Fibroblast of skin of abdomen (primary cell): ENCODE measurements at regions not wholly inside any gene's neighbourhood (a gene's known extent, or its start where the extent isn't known, plus 50 kb on each side); places are given as distances from the start of the nearest gene placed in this dataset.
"Not testable (repeated sequence)": the region's sequence is repeated elsewhere in the genome, so short reads cannot be mapped to it uniquely, and the experiment has no call there.

Experiments used
- DNase-seq: peaks from one replicate; pipeline ENCODE4 v3.0.0-alpha.2; 2013

DNA sequence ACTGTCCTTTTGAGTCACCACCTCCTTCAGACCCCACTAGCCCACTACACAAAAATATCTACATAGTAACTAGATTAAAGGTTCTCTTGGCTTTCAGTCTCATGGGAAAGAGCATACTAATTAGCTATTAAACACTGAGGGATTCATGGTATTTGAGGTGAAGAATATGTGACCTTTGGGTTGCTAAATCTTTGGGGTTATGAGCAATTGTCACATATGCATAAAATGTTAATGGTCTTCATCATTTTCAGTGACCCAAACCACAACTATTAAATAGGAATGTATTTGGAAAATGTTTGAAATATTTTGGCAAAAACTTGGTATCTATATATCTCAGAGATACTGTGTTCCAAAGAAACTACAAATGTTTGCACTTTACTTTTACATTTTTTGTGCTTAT, 365.1 kb downstream of the MAGEB5 start:
- peak; percentile 75 for DNase-seq

DNA sequence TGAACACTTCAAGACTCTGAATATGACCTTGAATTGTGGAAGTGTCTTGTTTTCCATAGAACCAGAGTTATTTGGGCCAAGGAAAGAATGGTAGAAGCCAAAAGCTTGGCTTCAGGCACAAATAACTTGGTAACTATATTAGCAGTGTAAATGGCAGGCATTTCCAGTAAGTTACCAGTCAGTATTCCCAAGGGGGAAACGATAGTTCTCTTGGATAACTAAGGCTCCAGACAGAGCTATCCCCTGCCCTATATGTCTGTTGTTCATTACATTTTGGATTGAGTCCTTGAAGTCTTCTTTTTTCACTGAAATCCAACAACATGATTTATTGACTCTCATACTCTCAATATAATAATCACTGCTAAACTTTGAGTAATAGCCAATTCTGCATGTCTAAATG, 364.1 kb downstream of the MAGEB5 start:
- DNase-seq: peak; percentile 47

DNA sequence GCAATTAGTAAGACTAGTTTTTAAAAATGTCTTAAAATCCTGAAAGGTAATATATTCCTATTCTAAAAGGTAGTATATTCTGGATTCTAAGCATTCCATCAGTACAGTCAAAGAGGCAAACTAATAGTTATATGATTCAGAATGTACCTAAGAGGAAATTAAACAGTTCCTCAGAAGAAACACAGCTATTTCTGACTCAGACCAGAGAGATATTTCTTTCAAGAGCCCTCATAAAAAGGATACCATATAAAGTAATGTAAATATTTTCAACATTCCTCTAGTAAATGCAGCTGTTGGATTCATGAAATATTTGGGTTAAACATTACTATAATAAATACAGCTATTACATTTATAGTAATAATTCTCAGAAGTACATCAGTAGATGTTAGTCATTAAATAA, 358.3 kb downstream of the MAGEB5 start:
- DNase-seq: peak; percentile 51

DNA sequence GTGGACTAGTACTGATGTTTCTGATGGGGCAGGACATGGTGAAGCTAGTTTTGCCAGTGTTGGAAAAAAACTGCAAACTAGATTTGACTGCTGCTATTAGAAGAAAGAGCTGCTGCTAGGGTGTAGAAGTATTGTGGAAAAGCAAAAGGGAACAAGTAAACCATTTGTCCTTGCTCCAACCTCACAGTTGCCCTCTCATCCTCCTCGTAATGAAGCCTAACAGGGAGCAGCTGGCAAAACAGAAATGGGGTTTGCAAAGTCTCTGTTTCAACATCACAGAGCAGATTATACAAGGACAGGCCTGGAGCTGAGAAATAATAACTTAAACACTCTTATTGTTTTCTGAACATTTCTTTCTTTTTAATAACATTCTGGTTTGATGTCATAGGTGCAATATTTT, 346.2 kb downstream of the MAGEB5 start:
- DNase-seq: no peak

DNA sequence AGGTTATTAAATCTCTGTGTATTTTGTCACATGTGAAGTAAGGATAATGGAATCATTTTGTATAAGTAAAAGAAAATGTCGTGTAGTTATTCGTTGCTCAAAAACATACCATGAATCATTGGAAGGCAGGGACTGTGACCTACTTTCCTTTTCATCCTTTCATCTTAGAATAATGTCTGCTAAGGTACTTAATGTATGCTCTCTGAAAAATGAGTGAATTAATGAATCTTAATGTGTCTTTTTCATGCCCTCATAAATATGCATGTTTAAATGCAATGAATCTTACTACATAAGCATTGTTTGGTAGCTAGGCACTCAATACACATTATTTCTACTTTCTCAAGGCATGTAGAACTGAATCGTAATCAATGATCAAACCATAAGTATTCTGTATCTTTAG, 343.9 kb downstream of the MAGEB5 start:
- DNase-seq: no peak

DNA sequence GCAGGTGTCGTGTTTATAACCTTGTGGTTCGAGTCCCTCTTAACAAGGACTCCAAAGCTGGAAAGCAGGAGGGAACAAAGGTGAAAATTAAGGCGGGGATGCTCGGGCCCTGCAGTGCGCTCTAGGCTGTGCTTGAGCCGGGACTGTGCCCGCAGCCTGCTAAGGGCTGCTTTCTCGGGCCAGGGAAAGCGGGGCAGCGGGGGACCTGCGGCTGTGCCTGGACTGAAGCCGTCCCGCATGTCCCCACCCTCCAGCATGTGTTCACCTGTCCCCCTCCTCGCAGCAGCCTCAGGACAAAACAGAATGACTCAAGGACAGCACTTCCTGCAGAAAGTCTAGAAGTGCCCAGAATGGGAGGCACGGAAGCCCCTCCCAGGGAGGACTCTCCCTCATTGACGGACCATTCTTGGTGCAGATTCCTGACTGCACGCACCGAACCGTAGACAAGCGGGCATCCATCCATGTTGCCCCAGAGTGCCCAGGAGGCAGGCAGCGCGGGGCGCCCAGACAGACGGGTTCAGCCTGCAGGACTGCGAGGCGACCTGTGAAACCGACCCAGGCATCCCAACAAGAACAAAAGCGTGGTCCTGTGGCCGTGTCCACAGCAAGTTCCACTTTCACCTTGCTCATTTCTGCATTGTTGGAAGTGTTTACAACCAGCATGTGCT, 342.9 kb downstream of the MAGEB5 start:
- no peak for DNase-seq

DNA sequence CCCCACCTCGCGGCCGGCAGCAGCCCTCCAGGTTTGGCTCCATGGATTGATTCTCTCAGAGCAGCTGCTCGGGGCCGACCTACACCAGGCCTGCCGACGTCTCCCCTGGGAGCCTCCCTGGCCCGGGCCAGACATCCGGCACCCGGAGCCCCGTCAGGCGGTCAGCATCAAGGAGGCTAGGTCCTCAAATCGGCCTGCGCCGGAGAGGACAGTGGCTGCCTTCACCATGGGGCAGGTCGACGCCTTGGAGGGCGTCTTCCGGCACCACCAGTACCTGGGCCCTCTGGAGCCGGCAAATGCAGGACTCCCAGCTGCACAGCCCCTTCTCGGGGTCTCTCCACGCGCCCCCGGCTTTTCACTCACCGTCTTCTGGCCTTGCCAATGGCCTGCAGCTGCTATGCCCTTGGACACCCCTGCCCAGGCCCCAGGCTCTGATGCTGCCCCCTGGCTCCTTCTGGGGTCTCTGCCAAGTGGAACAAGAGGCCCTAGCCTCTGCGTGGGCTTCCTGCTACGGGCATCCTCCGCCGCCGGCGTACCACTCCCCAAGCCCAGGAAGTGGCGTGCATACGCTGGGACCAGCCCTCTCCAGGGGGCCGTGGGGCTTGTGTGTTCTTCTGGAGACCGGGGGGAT, 341.8 kb downstream of the MAGEB5 start:
- no peak for DNase-seq

DNA sequence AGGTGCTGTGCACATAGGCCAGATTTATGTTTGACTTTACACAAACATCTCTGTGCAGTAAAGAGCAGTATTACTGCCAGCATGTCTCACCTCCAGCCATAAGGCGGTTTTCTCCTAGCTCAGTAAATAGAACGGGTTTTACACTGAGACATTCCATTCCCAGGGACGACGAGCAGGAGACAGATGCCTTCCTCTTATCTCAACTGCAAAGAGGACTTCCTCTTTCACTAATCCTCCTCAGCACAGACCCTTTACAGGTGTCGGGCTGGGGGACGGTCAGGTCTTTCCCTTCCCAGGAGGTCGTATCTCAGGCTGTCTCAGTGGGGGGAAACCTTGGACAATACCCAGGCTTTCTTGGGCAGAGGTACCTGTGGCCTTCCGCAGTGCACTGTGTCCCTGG, 309.8 kb downstream of the MAGEB5 start:
- DNase-seq: not testable (repeated sequence)

DNA sequence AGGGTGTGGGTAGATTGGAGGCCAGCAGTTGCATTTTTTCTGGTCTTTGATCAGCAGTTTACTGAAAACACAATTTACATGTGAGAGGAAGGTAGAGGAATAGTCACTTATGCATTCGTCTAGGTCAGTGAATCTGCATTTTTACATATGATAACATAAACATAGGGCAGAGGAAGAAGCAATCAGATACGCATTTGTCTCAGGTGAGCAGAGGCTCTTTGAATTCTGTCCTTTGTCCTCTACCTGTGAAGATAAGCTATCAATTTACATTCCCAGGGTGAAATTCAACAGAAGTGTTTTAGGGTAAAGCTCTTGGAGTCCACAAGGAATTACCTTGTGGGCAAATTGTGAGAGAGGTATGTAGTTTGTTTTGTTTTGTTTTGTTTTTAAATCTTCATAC, 306.5 kb downstream of the MAGEB5 start:
- DNase-seq: no peak

DNA sequence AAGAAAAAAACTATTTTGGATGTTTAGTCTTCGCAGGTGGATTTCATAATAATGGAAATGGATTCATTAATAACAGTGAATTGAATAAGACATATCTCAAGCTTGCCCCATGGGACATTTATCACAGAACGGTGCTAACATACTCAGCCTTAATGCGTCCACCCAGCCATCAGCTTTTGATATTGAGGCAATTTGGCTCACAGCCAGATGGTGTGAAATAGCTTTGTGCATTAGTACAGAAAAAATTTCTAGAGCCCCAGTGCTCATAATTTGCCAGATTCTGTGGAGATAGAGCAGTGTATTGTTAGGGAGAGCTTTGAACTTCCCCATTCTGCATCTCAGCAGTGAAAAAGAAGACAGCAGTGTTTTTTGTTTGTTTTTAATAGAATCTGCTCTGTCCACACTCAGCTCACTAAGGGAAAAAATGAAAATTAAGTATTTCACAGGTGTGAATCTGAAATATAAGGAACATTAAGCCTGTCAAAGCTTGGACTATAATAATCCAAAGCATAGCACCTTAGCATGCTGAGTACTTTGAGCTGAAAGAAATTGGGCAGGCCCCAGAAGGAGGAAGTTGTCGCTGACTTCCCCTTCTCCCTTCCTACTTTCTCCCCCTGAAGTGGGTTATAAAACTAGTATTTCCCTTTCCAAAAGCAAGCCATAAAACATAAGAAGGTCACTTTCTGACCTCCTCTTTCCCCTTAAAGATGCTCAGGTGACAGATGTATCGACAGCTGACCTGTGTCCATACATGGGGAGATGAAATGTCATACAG, 295.8 kb downstream of the MAGEB5 start:
- no peak for DNase-seq

DNA sequence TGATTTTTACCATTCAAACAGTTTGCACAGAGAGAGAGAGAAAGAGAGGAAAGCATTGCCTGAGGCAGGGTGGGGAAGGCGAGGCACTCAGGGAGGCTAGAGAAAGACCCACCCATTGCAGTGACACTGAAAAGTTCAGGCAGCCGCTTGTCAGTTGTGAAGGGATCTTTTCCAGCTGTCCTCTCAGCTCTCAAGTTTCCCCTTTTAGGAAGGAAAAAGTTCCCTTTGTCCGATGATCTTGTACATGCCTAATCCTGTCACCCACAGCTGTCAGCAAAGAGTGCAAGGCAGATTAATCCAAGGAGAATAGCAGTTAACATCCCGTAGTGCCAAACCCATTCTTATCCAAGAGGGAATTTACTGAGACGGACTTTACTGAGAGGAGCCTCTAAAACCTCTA, 255.0 kb downstream of the MAGEB5 start:
- DNase-seq: no peak

DNA sequence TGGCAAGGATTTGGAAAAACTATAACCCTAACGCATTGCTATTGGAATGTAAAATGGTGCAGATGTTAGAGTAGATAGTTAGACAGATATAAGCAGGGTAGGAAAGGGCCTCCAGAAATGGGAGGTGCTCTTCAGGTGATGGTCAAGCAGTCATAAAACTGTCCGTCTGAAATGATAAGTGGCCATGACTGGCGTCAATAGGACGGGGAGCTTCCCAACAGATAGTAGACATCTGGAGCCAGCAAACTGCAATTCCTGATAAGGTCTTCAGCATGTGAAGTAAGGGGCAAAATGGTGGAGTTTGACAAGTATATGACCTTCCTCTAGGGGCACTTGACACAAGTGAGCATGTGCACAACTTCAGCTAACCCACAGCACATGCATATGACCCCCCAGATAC, 250.4 kb downstream of the MAGEB5 start:
- no peak for DNase-seq

DNA sequence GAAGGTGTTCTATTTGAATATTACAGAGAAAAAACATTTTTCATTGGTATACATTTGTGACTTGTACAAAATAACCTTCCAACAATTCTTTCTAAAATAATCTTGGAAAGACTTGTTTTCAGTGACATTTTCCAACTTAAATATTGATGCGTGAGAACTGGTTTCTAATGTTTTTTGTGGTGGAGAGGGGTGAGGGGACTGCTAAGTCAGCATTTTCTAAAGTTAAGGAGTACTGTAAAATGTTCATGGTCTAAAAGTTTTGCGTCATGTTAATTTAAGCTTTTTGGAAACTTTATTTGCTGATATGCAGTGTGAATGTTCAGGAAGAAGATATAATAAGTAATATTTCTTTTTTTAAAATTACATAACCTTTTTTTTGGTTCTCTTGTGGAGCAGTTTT, 229.3 kb downstream of the MAGEB5 start:
- DNase-seq: no peak

DNA sequence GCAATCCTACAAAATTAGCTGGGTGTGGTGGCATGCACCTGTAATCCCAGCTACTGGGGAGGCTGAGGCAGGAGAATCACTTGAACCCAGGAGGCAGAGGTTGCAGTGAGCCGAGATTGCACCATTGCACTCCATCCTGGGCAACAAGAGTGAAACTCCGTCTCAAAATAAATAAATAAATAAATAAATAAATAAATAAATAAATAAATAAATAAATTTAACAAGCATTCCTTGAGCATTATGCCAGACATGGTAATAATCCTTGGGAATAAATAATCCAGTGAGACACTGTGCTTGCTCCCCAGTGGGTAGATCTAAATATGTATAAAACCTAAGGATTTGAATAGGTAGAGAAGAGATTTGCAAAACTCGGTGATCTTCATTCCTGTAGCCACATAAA, 228.4 kb downstream of the MAGEB5 start:
- not testable (repeated sequence) for DNase-seq

DNA sequence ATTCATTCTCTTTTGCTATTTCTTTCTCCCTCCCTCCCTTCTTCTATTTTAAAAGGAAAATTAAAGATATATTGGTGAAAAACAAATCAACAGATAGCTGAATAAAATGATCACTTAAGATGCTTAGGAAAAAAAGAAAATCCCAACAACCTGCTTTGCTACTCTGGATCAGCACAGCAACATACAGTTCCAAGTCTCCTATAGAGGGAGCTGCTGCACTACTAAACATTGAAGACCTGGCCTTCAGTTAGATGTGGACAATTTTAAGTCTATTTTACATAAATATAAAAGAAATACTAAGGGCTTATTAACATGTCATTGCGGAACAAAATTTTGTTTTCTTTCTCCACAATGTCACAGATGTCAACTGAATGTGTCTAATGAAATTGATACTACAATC, 226.4 kb downstream of the MAGEB5 start:
- DNase-seq: peak; percentile 15

DNA sequence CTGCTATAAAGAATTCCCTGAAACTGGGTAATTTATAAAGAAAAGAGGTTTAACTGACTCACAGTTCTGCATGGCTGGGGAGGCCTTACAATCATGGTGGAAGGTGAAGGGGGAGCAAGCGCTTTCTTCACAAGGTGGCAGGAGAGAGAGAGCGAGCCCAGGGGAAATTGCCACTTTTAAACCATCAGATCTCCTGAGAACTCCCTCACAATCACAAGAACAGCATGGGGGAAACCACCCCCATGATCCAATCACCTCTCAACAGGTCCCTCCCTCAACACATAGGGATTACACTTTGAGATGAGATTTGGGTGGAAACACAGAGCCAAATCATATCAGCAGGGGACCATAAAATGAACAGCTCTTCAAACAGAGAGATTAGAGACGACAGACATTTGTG, 198.6 kb downstream of the MAGEB5 start:
- DNase-seq: no peak

DNA sequence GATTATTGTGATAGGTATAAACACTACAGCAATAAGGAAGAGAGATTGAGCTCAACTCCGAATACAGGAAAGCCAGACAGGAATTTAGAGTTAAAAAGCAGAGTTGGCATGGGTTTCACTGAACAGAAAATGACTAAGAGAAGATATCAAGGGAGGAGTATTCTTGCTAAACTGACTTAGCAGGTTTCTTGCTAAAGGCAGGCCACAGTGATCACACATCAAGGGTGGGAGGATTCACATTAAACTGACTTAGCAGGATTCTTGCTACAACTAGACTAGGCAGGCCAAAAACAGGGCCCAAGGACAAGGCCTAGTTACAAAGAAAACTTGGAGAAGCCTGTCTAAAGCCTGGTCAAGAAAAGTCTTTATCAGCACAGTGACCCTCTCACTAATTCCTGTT, 195.1 kb downstream of the MAGEB5 start:
- DNase-seq: no peak

DNA sequence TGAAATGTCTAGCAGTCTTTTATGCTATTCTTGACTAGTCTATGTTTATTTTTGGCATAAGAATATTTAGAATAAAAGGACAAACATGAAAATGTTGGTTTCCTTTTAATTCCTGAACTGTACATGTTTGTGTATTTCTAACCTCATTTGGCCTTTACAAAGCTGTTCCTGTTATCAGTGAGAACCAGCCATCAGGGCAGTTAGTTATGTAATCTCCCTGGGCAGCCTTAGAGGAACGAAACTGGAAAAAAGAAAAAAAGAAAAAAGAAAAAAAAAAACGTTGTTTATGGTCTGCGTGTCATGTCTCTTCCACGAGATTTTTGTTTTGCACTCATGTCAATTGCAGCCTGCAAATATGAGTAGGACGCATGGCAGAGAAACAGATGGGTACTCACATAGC, 193.7 kb downstream of the MAGEB5 start:
- no peak for DNase-seq

DNA sequence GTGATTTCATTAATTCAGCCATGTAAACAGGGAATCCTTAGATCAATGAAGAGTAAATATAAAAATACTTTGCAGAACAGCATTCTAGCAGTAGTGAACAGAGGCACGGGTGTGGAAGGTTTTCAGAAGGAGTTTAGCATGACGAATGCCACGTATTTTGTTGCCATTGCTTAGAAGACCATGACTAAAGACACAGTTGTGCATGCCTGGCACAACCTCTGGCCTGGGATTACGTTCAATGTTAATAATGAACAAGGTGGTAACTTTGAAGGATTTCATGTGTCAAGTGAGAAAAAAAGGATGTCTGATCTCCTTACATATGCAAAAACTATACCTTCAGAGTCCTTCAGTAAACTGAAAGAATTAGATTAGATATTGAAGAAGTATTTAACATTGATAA, 171.9 kb downstream of the MAGEB5 start:
- no peak for DNase-seq

DNA sequence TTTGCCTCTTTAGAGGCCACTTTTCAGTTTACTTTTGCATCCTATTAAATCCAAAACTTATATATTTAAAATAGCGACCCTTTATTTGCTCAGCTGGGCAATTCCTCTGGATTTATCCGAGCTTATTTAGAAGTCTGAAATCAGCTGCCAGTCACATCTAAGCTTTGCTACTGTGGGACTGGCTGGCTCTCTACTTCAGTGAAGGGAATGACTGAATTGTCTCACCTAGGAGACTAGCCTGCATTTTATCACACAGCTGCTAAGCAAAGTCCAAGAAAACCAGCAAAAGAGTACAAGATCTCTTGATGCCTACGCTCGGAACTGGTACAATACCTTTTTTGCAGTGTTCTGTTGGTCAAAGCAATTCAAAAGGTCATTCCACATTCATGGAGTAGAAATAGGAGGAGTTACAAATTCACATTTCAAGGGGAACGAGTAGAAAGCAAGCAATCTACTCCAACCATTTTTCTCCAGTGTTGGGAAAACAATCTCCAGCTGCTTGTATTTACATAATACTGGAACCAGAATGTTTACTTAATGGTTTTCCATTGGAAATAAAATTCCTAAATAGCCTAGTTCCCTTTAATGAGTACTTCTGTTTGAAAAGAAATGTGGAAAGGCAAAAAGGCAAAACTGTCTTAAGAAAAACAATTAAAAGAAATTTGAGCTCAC, 160.2 kb downstream of the MAGEB5 start:
- DNase-seq: no peak

DNA sequence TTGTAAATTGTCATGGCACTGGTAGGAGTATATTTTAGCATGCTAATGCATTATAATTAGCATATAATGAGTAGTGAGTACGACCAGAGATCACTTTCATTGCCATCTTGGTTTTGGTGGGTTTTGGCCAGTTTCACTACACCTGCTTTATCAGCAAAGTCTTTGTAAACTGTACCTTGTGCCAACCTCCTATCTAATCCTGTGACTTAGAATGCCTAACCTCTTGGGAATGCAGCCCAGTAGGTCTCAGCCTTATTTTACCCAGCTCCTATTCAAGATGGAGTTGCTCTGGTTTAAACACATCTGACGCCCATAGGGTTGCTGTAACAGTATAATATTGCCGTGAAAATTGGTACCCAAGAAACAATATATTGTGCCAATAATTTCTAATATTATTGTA, 159.4 kb downstream of the MAGEB5 start:
- no peak for DNase-seq

DNA sequence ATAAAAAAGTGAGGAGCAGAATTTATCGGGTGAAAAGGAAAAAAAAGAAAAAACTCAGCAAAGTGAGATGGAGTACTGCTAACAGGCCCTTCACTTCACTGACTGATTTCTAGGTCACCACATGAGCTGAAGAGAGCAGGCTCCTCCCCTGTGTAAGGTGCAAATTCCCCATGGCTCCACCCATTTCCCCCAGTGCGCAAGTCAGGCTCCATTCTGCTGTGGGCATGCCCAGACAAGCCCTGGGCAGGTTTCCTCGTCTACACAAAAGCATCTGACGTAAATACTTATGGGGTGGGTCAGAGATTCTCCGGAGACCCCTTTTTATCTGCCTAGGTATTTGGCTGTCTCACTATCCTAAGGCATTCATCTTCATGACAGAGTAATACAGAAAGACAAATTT, 157.9 kb downstream of the MAGEB5 start:
- DNase-seq: no peak

DNA sequence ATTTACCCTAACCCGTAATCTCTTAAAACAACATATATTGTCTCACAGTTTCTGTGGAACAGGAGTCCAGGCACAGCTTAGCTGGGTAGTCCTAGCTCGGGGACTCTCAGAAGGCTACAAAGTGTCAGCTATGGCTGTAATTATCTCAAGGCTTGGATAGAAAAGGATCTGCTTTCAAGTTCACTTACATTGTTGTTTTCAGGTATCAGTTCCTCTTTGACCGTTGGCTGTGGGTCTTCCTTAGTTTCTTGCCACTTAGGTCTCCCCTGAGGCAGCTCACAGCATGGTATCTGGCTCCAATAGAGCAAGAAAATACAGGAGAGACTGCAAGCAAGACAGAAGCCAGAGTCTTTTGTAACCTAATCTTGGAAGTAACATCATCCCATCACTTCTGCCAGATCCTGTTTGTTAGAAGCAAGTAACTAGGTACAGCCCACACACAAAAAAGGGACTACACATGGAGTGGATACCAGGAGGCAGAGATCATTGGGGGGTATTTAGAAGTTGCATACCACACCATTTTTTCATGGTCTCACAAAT, 137.0 kb downstream of the MAGEB5 start:
- DNase-seq: no peak
